Left forelimb (tissue), 1 donor: ENCODE measurements at regions not wholly inside any gene's neighbourhood (a gene's known extent, or its start where the extent isn't known, plus 50 kb on each side); places are given as distances from the start of the nearest gene placed in this dataset.
"Not testable (repeated sequence)": the region's sequence is repeated elsewhere in the genome, so short reads cannot be mapped to it uniquely, and the experiment has no call there.

ENCODE experiments used
- DNase-seq: peaks from one replicate; pipeline ENCODE4 v3.0.0-alpha.2; 2018; ENCODE audit warnings: low spot score

DNA sequence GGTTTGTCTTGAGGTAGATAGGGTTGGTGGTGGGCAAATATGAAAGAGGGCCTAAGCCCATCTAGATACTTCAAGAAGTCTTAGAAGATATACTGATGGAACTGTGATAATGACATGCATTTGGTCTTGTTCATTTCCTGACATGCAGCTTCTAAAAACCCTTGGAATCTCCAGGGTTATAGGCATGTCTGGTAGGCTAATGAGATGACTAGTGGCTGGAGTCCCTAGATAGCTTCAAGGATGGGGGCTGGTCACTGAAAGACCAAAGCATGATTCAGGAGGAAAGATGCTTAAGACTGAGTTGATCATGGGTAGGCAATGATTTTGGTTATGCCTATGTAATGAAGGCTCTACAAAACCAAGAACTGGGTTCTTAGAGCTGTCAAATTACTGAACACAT, 217.9 kb upstream of the MOCS1 start:
- no peak for DNase-seq

DNA sequence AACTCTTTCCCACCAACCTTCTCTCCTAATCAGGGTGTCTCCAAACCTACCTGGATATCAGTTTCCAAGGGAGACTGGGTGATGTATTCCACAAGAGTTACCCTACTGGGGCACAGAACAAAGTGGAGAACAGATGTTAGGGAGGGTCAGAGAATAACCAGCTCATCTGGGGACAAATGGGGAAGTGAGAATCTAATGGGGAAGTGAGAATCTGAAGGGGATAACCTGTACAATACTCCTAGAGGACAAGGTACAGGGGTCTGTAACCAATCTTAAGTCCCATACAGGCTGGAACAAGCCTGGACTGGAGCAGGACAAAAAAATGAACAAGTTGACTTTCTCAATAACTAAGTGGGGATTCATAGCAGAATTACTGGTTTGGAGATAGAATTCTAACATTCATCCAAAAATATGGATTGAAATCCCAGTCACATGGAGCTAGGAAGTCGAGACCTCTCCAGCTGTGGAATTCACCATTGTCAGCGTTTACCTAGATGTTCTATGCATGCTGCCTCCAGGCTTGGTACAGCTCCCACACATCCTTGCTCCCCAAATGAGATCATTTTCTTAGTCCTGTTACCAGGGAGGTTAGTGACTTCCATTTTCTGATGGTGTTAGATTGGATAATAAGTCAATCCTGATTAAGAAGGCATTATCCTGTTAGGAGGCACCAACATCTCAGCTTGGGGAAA, 214.8 kb upstream of the MOCS1 start:
- no peak for DNase-seq

DNA sequence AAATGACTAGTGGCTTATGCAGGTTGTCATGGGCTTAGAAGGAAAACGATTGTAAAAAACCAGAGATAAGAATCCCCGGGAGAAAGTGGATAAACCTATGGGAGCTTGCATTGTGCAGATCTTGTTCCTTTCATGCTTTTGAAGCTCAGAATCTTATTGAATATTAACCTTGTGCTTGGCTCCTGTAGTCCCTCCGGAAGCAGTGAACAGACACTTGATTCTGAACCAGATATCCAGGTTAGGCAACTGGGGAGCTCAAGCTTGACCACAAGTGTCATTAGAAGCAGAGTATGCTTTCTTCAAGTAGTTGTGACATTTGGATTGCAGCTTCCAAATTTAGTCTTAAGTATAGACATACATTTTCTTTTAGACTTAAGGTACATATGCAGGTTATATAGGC, 212.6 kb upstream of the MOCS1 start:
- no peak for DNase-seq

DNA sequence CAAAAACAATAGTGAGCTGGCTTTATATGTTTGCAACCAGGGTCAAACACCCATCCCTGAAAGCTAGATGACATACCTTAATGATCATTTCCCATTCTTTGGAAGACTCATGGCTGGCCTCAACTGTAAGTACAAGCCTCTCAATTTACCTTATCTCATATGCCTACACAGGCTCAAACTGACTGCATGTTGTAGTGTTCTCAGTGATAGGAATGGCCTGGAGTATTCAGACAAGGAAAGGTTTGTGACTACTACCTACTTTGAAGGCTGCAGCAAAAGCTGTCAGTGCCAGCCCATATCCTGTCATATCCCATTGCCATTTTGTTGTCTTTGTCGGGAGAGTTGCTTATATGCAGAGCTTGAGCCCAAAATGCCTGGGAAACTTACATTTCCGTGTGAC, 205.2 kb upstream of the MOCS1 start:
- DNase-seq: no peak

DNA sequence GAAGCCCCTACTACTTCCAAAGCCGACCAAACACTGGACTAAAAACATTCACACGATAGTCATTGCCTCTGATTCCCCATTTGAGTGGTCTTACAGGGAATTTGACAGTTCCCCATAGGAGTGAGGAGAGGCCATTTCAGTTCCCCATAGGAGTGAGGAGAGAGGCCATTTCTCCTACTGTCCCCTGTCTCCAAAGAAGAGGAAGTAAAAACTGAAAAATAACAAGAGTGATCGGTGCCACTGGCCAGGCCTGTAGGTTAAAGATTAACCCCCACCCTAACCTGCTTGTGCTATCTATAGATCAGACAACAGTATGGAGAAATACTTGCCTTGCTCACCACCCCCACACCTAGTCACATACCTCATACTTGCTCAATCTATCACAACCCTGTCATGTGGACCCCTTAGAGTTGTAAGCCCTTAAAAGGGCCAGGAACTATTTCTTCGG, 204.0 kb upstream of the MOCS1 start:
- no peak for DNase-seq

DNA sequence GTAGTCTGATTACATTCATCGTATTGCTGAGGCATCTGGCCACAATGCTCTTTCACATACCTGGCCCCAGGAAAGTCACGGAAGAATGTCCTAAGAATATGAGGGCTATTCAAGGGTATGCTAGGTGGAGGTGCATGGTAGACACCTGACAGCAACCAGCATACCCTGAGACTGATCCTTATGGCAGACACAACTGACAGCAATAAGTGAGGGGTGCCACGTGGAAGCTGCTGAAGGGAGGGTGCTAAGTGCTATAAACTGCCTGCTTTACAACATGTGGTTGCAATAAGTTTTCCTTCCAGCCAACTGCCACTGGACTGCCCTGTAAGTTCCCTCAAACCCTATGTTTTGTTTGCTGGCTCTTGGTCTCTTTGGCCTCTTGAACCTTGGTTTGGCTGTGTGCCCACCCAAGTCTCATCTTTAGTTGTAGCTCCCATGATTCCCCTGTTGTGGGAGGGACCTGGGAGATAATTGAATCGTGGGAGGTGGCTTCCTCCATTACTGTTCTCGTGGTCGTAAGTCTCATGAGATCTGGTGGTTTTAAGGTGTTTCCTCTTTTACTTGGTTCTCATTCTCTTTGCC, 201.3 kb upstream of the MOCS1 start:
- no peak for DNase-seq

DNA sequence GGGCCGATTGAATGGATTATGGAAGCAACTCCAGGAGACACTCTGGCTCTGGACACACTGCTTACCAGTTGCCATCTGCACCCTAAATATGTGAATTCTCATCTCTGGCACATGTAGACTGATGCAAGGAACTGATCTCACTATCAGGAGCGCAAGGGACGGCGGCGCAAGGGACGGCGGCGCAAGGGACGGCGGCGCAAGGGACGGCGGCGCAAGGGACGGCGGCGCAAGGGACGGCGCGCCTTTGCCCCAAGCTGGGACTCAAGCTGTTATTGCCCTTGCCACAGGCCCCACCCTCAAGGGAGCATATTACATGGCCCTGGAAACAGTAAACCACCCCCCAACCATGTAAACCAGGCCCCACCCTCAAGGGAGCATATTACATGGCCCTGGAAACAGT, 199.7 kb upstream of the MOCS1 start:
- not testable (repeated sequence) for DNase-seq

DNA sequence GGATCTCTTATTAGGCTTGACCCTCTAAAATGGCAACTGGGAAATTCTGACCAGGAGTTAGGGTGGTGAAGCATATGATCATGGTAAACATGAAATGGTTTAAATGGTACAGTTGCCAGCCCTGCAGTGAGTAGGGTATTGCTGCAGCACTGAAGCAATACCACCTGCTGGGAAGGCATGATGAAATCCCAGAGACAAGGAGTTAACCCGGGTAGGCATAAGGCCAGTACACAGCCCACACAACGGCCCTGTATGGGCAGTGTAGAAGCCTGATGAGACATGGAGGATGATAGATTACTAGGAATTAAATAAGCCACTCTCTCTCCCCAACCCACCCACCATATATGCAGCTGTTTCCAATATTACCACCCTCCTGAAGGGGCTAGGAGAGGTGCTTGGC, 197.4 kb upstream of the MOCS1 start:
- DNase-seq: no peak

DNA sequence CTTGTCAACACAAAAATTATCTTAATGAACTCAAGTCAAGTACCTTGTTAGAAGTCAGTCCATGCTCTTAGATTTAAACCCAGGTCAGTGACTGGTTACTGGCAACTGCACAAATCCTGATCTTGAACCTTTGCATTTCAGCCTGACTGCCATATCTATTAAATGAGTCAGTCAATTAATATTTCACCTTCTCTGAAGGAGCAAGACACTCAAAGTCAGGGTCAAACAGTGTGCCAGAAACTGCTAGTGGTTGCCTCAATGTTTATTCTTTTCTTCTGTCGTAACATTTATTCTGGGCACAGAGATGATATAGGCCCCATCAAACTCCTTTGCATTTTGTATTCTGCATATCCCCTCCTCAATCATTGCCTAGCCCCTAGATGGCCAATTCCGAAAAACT, 193.9 kb upstream of the MOCS1 start:
- no peak for DNase-seq

DNA sequence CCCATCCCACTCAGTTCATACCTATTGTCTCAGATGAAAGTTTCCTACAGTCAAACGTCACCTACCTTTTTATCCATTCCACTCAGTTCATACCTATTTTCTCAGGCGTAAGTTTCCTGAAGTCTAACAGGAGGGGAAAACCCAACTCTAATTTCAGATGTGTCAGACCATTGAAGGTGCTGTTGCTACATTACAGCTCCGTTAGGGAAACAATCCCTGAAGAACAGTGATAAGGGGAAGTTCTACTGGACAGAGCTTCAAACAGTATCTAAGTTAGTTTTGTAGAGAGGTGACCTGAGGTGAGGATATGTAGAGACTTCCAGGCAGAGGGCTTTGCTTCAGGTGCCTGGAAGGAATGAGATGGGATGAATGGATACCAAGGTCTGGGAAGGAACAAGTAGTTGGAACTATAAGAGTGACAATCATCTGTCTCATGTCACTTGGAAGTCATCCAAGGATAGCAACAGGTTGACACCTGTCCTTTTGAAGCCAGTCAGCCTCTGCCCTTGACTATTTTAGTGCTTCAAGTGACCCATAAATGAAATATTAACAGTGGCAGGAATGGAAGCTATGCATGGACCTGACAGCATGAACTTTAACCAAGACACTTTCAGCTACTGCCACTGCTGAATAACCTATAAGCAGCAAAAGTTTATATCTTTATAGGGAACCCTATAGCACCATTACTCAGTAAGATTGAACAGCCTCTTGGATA, 191.6 kb upstream of the MOCS1 start:
- no peak for DNase-seq

DNA sequence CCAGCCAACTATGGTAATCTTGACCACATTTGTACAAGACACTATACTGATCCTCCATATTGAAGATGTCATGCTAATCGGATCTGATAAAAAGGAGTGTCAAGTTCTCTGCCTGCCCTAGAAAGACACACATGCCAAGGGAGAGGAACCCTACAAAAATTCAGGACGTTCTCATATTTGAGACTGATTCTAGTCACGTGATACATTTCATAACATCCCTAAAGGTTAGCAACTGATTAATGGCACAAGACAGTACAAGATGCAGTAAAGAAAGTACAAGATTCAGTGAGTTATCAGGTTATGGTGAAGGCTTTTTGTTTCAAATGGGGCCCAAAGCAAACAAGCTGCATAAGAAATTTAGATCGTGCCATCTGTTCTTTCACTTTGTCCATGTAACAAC, 190.7 kb upstream of the MOCS1 start:
- DNase-seq: no peak

DNA sequence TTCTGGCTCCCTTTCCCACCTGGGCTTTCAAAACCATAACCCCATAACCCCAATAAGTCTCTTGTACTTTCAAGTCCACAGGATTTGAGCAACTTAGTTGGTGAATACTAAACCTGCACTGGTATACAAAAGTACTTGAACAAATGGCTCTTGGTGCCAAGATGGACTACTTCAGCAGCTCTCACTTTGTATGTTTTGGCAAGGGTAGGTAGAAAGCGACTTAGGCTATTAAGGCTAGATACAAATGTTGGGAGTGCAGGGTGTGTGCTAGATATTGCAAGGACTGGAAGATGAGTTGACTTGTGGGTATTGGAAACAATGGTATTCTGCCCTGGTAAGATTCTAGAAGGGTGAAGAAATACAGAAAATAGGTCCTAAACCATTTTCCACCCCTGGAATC, 182.6 kb upstream of the MOCS1 start:
- no peak for DNase-seq

DNA sequence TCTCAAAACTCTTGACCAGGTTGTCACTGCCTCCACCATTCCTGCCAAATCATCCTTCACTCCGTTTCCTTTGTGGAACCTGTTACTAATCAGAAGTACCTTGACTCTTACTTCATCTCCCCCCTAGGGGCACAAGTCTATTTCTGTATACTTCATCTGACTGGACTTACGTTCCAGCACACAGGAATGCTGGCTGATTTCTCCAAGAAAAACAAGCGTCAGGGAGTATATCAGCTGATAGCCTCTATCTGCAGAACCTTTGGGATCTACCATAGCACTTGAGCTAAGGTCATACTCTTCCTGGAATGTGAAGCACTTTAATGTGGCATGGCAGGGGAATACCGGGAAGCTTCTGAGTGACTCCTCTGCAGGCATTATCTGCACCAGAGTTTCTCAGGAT, 178.1 kb upstream of the MOCS1 start:
- DNase-seq: no peak

DNA sequence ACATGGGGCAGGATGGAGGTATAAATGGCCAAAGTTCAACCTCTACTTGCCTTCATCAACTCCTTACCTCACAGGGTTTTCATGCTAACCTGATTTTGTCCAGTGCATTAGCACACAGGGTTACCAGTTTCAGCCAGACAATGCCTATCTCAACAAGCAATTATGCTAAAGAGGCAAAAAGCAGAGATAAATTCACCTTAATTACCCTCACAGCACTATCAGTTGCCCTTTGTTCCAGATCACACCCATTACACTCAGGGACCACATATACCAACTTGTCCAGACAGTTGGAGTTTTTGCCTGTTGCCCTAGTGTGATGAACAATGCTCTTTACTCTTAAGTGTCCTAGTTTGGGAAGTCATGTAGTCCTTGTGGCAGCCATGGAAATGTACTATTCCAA, 174.5 kb upstream of the MOCS1 start:
- no peak for DNase-seq

DNA sequence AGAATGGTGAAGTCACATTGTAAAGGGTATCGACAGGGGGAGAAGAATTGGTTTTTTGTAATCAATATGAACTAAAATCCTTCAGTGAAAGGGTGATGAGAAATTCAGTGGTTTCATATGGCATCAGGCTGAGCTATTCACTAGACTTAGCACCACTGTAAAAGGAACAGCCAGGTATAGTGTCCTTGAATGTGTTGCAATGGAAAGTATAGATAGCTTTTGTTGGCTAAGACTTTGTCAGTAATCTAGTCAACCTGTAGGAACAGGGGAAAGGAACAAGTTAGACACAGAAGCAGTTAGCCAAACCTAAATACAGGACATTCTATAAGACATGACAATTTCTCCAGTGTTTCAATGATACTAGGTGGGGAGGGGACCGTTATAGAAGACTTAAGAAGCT, 172.6 kb upstream of the MOCS1 start:
- DNase-seq: no peak

DNA sequence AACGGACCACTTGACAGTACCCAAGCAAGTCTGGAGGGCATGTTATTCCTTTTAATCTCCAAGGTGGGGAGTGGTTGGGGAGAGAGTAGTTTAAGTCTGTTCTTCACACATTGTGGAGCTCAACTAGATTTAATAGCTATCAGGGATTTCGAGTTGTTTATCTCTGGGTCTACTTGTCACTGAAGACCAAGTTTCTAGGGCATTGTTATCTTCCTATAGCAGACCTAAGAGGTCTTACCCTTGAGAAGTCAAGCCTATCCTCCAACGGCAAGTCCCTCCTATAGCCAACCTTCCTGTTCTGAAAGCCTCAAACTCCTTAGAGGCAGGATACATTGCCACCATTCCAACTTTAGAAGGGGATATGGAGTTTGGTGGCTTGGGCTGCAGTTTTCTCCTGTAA, 164.5 kb upstream of the MOCS1 start:
- no peak for DNase-seq

DNA sequence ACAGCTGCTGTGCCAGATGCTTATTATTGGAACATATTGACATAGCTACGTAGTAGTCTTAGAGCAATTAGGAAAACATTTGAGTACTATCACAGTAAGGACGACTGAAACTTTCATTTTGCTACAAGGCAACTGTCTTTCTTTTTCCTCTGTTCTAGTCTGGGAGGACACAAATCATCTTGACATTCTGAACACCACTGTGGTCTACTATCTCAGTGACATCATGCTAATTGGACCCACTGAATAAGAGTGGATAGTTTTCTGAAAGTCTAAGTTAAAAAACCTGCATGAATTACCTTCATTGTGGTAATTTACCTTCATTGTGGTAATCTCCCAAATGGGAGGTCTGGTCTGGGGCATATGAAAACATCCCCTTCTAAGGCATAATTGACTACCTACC, 163.3 kb upstream of the MOCS1 start:
- no peak for DNase-seq

DNA sequence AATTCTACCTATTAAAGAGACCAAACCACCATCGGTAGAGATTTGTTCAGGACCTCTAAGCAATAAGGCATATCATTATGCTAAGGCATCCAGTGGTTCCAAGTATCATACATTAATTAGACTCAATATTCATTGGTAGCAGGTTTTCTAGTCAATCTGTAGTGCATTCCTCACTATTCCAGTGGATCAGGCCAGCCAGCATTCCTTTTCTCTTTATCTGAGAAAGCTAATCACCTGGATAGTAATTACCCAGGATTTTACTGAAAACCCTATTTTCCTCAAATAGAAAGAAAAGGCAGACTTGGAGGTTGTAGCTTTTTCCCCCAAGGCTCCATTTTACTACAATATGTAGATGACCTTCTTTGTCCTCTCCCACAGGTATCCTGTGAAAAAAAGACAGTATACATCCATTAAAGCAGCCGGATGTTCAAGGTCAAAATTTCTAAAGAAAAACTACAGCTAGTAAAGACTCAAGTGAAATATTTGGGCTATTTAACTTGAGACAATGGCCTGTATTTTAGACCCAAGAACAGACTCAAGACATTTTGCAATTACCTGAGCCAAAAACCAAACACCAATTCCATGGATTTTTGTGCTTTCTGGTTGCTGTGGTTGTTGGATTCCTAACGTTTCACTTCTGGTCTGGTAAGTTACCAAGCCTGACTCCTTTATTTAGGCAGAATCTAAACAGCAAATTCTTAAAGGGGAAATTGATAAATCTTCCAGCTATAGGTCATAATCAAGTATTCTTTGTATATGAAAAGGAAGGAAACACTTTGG, 149.1 kb upstream of the MOCS1 start:
- no peak for DNase-seq

DNA sequence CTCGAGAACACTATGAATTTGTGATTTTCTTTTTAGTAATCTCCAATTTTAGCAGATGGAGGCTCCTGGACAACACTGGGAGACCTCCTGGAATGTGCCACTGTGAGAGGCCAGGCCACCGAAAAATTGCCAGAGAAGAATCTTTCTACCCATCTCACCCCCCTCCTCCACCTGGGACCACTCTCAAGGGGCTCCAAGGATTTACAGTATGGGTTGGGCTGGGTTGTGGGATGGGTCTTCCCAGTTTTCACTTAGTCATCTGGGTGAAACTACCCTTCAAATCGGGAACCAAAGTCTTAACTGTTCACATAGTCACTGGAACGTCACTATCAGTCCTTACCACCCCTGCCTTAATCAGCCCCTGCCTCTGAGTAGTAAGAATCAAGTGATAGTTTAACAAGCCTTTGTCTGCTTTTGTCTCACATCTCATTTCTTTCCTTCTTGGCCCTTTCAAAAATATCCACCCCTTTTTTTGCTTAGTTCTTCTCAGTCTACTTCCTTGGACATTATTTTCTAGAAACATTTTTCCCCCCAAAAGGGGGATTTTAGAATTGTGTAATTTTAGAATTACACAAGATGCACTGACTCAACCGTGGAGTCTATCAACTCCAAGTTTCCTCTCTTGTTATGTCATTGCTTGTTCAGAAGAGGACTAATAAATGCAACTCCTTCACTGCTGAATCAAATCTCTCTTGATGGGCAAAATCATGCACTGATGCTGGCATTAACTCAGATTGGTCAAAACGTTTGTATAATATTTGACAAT, 148.2 kb upstream of the MOCS1 start:
- no peak for DNase-seq

DNA sequence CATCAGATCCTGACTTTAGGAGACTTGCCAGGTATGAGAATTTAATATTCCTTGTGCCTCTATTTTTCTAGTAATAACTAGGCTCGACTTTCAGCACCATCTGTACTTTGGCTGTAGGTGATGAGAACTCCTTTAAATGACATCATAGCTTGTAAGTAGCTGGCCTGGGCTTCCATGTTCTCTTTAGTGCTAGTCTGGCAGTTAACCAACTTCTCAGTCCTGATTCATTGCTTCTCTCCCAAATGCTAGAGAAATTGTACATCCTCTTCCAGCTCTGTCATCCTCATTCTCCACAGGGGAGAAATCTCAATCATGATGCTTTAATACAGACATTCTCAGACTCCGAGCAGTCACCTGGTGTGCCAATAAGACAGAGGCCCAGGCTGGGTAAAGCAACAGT, 143.5 kb upstream of the MOCS1 start:
- DNase-seq: no peak

DNA sequence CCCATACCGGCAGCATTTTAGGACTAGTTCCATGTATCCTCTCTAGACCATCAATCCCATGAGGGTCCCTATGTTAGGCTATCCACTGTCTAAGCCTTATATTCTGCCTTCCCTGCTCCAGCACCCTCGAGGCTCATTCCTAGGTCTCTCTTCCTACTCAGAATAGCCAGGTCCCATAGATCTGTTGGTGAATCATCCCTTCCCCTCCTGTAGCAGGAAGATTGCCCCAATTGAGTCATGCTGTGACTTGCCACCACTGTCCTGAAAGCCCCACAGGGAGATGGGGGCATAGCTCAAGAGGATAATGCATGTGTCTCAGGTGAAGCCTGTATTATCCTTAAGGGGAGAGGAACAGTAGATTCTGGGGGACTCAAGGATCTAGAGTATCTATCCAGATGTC, 143.1 kb upstream of the MOCS1 start:
- DNase-seq: no peak

DNA sequence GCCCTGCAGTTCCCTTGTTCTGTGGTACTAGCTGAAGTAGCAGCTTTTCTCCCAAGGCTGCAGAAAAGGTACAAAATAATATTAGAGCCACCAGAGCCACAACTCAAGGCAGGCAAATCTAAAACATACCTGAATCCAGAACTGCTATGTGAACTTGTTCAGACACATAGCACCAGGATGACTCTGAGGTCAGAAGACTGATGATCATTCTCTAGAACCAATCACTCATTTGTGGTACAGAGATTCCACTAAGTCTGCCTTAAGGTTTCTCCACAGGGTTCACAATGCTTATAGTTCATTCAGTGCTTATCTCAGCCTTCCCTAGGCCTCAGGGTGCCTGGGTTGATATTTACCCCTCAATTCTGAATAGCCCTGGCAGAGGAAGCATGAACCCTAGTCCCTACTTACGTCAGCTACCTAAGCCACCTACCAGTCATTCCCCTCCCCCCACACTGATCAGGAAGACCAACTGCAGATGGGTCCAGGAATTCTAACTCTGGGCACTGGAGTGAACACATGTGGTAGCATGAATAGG, 140.9 kb upstream of the MOCS1 start:
- DNase-seq: no peak
